ENCODE measurements at regions not wholly inside any gene's neighbourhood (a gene's known extent, or its start where the extent isn't known, plus 50 kb on each side); places are given as distances from the start of the nearest gene placed in this dataset.

DNA sequence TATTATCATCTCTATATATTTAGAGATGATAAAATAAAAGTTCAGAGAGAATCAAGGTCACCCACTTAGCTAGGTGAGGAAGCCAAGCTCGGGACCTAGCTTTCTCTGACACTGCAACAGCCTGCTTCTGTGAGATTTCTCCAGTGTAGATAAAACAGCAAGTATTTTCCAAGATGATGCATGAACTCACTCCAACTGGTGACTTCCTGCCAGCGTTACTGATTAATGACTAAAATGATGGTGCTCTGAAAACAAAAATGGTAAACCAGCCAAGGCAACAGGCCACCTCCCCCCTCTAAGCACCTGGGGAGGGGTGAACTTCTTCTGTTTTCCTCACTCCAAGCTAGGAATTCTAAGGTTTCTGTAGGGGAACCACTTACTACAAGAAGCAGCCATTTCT, 510.2 kb upstream of the ID2 start:
- TF ChIP-seq SIX5 (IDR thresholded peaks at IDR 0.05; ENCODE audit: borderline replicate concordance in 1 of 2, insufficient read depth in 1 of 2, low read depth in 1 of 2, low read length in 2 of 2) (no peak), ZNF232 (CRISPR knock-in tag; IDR thresholded peaks at IDR 0.05) (no peak), MECOM (CRISPR knock-in tag; IDR thresholded peaks at IDR 0.05) (no peak), POLR2A (conservative IDR thresholded peaks at IDR 0.05) (no peak), ZNF197 (CRISPR knock-in tag; IDR thresholded peaks at IDR 0.05; ENCODE audit: low read depth) (no peak), BRD9 (IDR thresholded peaks at IDR 0.05; ENCODE audit: low read depth, partially characterized antibody) (no peak), KDM1A (IDR thresholded peaks at IDR 0.05) (no peak), ZNF121 (CRISPR knock-in tag; conservative IDR thresholded peaks at IDR 0.05) (no peak)
- TF ChIP-seq, protein P1, sequence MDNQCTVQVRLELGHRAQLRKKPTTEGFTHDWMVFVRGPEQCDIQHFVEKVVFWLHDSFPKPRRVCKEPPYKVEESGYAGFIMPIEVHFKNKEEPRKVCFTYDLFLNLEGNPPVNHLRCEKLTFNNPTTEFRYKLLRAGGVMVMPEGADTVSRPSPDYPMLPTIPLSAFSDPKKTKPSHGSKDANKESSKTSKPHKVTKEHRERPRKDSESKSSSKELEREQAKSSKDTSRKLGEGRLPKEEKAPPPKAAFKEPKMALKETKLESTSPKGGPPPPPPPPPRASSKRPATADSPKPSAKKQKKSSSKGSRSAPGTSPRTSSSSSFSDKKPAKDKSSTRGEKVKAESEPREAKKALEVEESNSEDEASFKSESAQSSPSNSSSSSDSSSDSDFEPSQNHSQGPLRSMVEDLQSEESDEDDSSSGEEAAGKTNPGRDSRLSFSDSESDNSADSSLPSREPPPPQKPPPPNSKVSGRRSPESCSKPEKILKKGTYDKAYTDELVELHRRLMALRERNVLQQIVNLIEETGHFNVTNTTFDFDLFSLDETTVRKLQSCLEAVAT (IDR thresholded peaks at IDR 0.05): no peak
- TF ChIP-seq, protein P2, sequence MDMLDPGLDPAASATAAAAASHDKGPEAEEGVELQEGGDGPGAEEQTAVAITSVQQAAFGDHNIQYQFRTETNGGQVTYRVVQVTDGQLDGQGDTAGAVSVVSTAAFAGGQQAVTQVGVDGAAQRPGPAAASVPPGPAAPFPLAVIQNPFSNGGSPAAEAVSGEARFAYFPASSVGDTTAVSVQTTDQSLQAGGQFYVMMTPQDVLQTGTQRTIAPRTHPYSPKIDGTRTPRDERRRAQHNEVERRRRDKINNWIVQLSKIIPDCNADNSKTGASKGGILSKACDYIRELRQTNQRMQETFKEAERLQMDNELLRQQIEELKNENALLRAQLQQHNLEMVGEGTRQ (CRISPR knock-in tag; IDR thresholded peaks at IDR 0.05): no peak
- TF ChIP-seq, protein P3, sequence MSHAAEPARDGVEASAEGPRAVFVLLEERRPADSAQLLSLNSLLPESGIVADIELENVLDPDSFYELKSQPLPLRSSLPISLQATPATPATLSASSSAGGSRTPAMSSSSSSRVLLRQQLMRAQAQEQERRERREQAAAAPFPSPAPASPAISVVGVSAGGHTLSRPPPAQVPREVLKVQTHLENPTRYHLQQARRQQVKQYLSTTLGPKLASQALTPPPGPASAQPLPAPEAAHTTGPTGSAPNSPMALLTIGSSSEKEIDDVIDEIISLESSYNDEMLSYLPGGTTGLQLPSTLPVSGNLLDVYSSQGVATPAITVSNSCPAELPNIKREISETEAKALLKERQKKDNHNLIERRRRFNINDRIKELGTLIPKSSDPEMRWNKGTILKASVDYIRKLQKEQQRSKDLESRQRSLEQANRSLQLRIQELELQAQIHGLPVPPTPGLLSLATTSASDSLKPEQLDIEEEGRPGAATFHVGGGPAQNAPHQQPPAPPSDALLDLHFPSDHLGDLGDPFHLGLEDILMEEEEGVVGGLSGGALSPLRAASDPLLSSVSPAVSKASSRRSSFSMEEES (CRISPR knock-in tag; IDR thresholded peaks at IDR 0.05): no peak
- TF ChIP-seq, protein P4, sequence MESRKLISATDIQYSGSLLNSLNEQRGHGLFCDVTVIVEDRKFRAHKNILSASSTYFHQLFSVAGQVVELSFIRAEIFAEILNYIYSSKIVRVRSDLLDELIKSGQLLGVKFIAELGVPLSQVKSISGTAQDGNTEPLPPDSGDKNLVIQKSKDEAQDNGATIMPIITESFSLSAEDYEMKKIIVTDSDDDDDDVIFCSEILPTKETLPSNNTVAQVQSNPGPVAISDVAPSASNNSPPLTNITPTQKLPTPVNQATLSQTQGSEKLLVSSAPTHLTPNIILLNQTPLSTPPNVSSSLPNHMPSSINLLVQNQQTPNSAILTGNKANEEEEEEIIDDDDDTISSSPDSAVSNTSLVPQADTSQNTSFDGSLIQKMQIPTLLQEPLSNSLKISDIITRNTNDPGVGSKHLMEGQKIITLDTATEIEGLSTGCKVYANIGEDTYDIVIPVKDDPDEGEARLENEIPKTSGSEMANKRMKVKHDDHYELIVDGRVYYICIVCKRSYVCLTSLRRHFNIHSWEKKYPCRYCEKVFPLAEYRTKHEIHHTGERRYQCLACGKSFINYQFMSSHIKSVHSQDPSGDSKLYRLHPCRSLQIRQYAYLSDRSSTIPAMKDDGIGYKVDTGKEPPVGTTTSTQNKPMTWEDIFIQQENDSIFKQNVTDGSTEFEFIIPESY (CRISPR knock-in tag; IDR thresholded peaks at IDR 0.05): no peak

Data from K562 (cell line).